ENCODE measurements at regions not wholly inside any gene's neighbourhood (a gene's known extent, or its start where the extent isn't known, plus 50 kb on each side); places are given as distances from the start of the nearest gene placed in this dataset.
"Not testable (repeated sequence)": the region's sequence is repeated elsewhere in the genome, so short reads cannot be mapped to it uniquely, and the experiment has no call there.

DNA sequence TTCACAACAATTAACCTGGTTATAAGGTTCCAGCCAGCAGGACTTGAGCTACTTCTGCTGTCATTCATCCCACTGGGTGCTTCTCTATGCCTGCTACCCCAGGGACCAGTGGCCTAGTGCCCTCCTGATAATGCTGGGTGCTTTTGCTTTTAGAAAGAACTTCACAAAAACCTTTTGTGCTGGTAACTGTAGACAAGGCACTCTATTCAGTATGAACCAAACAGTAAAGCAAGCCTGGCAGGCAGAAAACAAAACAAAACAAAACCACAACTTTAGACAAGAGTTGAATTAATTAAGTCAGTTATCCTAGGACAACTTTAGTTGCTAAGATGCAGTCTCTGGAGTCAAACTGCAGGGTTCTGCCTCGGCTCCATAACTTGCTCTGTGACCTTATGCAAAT, 61.9 kb upstream of the ADGRL2 start:
- no peak for DNase-seq (ENCODE audit: low read depth in 3 of 3, low spot score in 2 of 3)

DNA sequence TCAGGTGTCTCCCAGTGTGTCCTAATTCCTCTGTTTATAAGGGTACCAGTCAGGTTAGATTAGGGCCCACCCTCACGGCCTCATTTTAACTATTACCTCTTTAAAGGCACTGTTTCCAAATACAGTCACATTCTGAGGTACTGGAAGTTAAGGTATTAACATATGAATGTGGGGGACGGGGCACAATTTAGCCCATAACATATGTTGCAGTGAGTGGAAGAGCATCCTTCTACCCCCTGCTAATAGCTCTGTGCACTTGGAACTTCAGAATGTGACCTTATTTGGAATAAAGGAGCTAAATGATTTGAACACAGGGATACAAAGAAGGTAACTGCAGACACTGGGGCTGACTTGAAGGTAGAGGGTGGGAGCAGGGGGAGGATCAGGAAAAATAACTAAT, 67.3 kb upstream of the ADGRL2 start:
- DNase-seq (ENCODE audit: low read depth in 3 of 3, low spot score in 2 of 3): no peak

DNA sequence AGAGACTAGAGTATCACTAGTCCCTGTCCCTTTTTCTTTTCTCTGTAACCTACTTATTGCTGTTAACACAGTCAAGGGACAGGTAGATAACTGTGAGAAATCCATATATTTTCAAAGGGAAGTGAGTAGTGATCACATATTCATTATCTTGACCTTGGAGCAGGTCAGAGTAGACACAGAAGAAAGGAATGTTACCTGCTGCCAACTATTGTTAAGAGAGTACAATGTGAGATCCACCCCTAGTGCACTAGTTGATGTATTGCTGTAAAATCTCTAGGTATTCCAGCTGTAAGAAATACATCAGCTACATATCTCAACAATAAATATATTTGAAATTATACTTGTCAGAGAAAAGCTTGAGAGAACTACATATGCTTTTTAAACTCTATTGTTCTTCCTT, 68.7 kb upstream of the ADGRL2 start:
- no peak for DNase-seq (ENCODE audit: low read depth in 3 of 3, low spot score in 2 of 3)

DNA sequence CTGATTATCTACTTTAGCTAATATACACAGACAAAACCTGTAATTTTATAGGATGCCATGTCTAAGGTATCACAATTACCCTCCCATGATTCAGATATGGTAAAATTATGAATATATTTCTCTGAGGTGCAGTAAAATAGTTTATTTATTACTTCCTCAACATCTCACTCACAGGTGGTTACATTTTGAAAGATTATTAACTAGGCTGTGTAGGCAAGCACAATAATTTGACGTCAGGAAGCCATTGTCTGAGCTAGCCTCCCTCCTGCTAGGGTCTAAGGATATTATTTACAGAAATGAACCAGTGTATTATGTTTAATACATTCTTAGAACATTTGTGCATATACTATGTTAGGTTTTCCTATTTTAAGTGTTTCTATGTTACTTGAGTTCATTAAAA, 69.9 kb upstream of the ADGRL2 start:
- no peak for DNase-seq (ENCODE audit: low read depth in 3 of 3, low spot score in 2 of 3)

DNA sequence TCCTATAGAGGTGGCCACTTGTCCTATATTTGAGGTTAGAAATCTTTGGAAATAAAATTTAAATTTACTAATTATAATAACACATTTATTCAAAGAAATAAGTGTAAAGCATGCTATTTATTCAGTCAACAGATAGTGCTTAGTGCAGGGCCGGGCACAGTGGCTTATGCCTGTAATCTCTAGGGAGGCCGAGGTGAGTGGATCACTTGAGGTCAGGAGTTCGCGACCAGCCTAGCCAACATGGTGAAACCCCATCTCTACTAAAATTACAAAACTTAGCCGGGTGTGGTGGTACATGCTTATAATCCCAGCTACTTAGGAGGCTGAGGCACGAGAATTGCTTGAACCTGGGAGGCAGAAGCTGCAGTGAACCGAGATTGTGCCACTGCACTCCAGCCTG, 70.4 kb upstream of the ADGRL2 start:
- DNase-seq (ENCODE audit: low read depth in 3 of 3, low spot score in 2 of 3): not testable (repeated sequence)

DNA sequence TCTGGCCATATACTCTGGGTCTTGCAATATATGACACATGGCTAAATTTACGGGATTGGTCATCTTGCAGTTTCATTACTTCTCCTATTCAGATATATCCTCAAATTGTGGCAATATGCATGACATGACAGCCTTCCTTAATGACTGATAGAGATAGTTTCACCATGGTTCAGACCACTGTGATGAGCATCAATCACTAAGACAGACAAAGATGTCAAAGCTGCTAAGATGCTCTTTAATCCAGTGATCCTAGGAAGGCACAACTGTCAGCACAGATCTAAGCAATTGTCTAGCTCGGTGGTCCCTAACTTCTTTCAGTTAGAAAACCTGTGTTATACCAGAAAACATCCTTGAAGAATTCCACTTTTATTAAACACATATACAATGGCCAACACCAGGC, 70.9 kb upstream of the ADGRL2 start:
- no peak for DNase-seq (ENCODE audit: low read depth in 3 of 3, low spot score in 2 of 3)

DNA sequence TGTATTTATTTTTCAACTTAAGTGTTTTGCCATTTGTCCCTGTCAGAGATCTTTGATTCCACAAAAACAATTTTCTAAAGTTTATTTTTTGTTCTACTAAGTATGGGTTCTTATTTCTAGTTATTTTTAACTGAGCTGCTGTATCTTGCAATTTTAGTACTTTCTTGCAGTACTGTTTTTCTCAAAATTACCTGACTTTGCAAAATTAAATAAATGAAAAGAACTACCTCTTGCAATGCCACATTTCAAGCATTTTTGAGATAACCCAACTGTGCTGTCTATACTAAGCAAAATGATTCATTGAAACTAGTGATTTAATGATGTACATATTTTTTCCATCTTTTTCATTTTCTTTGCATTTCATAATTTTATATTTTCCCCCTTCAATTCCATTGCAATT, 71.5 kb upstream of the ADGRL2 start:
- no peak for DNase-seq (ENCODE audit: low read depth in 3 of 3, low spot score in 2 of 3)

DNA sequence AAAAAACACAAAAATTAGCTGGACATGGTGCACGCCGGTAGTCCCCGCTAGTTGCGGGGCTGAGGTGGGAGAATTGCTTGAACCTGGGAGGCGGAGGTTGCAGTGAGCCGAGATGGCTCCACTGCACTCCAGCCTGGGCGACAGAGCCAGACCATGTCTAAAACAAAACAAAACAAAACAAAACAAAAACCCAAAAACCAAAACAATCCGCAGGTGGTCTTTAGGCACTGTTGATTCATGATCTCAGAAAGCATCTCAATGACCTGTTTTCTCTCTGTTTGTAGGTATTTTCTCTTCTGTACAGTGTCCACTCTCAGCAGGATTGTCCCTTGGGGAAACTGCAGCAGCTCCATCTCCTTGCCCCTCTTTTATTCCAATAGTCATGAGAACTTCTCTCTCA, 74.9 kb upstream of the ADGRL2 start:
- DNase-seq (ENCODE audit: low read depth in 3 of 3, low spot score in 2 of 3): no peak

DNA sequence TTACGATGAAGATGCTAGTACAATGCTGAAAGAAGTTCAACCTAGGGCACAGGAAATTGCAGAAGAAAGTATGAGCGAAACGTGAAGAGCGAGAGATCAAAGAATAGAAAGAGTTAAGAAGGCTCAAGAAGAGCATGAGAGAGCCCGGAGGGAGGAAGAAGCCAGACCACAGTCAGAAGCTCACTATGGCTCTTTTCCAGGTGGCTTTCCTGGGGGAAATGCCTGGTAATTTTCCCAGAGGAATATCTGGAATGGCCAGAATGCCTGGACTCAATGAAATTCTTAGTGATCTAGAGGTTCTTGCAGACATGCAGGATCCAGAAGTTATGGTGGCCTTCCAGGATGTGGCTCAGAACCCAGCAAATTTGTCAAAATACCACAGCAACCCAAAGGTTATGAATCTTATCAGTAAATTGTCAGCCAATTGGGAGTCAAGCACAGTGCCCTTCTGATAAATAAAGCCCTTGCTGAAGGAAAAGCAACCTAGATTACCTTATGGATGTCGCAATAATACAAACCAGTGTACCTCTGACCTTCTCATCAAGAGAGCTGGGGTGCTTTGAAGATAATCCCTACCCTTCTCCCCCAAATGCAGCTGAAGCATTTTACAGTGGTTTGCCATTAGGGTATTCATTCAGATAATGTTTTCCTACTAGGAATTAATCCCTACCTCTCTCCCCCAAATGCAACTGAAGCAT, 78.0 kb upstream of the ADGRL2 start:
- not testable (repeated sequence) for DNase-seq (ENCODE audit: low read depth in 3 of 3, low spot score in 2 of 3)

DNA sequence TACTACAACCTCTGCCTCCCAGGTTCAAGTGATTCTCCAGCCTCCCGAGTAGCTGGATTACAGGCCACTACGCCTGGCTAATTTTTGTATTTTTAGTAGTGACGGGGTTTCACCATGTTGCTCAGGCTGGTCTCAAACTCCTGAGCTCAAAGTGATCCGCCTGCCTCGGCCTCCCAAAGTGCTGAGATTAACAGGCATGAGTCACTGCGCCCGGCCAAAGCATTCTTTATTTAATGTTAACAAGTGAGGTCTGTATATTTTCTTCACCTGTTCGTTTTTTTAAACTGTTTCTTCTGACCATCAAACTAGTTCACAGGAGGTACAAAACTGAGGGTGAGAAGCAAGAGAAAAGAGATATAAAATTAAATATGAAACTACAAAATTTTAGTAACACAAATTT, 80.5 kb upstream of the ADGRL2 start:
- DNase-seq (ENCODE audit: low read depth in 3 of 3, low spot score in 2 of 3): not testable (repeated sequence)

DNA sequence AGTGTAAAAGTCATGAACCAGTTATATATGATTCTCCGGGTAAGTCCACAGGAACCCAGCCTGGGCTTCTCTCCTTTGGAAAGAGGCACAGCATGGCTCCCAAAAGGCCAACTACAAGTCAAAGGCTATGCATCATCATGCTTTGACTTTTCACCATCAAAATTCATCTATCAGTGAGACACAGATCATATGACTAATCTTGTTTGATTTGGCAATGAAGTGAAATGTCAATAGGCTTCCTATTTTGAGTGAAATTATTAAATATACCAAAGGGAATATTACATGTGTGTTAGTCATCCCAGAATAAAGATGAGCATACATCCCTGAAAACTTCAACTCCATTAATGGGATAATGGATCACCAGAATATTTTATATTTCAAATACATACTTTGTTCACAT, 83.5 kb upstream of the ADGRL2 start:
- DNase-seq (ENCODE audit: low read depth in 3 of 3, low spot score in 2 of 3): no peak

DNA sequence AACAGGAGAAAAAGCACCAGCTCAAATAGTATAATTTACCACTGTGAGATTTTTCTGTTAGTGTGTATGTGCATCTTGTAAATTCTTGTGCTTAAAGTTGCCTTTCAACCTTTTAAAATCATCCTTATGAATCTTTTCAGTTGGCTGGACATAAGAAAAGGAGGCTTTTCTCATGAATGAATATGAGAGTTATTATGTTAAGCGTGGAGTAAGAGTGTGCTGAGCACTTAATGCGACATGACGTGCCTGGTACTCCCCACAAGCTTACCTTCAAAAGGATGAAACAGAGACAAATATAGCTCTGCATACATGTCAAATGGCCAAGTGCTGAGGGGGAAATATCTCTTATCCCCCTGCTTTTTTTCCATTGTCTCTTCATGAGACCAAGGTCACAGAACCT, 85.3 kb upstream of the ADGRL2 start:
- no peak for DNase-seq (ENCODE audit: low read depth in 3 of 3, low spot score in 2 of 3)

DNA sequence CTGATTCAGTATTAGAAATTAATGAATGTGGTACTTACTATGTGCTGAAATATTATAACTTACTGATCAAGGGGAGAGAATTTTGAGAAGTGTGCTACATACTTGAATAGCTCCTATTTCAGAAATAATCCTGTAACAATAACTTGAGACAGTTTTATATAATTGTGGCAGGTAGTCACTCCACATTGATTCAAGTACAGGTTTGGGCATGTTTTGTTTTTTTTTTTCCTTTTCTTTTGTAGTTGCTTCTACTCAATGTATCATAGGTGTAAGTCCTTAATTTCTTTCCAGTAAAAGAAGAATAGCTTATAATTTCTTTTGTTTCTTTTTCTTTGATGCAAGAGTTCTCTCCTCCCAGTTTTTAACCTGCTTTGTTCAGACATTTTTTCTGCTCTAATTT, 86.1 kb upstream of the ADGRL2 start:
- DNase-seq (ENCODE audit: low read depth in 3 of 3, low spot score in 2 of 3): no peak

DNA sequence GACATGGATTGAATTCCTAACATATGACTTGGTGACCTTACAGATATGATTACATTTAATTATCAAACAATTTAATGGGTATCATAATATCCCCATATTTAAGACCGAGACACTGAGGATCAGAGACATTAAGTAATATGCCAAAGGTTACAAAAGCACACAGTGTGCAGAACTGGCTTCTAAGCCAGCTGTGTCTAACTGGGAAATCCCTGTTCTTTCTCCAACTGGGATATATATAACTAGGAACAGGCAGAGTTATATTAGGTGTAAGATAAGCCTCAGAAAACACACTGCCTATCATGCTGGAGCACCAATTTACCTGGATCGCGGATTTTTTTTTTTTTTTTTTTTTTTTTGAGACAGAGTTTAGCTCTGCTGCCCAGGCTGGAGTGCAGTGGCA, 88.3 kb upstream of the ADGRL2 start:
- no peak for DNase-seq (ENCODE audit: low read depth in 3 of 3, low spot score in 2 of 3)

DNA sequence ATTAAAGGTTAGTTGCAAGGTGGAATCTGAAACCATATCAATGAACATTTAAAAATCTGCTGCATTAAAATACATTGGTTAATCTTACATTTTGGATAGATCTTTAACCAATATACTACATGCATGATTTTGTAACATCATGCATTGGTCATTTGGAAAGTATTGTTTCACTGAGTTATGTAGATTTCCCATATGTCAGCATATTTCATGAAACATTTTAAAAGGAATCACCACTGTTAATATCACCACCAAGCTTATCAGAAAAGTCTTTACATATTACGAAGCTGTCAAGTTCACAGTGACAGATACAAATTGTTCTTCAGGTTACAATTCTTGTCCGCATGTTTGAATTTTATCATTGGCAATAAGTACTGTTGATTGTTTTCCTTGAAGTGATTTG, 89.9 kb upstream of the ADGRL2 start:
- DNase-seq (ENCODE audit: low read depth in 3 of 3, low spot score in 2 of 3): no peak

DNA sequence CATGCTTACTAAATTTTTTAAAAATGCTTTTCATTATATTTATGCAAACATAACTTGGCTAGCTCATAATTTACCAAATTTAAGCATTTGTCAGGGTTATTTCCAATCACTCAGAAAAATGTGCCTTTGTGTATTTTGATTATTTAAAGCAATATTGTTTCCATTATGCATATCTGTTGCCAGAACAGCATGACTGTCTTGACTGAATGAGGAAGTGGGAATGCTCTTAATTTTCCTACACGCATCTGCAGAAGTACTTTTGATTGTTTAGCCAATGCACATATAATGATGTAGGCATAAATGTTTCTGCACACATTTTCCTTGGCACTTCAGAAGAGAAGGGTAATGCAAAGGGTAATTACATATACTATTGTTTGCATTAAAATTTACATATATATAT, 92.5 kb upstream of the ADGRL2 start:
- DNase-seq (ENCODE audit: low read depth in 3 of 3, low spot score in 2 of 3): no peak

DNA sequence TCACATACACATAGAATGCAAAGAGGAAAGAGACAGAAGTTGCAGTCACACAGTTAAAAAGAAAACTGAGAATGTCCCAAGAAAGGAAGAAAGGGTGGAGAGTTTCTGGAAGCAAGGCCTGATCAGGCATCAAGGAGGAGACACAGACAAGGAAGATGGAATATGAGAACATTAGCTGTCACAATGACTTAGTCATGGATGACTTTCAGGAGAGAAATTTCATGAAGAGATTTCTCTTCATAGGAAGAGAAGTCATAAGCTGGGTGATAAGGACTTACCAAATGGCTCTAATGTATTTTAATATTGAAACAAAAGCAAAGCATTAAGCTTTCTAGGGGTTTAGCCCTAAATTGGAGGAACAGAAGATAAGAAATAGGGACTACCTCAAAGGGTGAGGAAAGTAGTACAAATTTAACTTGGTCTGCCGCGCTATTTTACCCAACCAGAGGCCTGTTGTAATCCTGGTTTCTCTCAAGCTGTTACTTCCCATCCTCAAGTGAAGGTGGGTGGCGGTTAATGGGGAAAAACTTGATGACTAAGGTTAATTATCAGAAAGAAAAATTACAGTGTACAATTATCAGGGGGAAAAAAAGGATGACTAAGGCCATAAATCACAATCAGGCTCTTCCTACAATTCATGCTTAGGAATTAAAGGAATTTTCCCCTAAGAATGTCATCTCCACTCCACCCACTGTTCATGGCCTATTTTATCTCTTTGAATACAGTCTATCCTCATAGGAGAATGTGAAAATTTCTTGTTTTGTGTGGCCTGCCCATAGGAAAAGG, 93.9 kb upstream of the ADGRL2 start:
- DNase-seq (ENCODE audit: low read depth in 3 of 3, low spot score in 2 of 3): no peak

DNA sequence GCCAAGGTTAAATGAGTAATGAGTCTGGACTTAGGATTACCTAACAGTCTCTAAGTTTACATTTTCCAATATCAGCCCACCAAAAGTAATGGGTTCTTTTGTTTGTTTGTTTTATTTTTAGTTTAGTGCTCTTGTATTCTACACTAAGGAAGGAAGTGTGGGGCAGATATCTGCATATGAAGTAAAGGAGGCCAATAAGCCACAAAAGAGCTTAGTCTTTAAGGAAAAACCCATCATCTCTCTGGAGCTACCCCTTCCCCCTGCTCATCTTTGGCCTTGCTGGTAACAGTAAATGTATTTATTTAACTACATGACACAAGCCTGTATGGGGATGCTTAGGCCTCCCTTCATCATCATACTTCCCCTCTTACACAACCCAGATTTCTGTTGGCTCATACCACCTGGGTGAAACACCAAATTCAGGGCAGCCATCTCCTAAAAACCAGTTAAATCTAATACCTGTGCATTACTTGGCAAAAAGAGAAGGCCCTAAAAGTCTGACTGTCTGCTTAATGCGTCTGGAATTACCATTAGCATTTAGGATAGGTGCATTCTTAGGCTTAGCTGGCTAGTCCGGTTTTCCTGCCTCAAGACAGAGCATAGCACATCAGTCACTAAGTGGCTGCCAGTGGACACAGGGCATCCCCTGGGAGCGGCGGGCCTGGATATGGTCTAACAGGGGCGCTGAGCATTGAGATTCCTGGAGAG, 96.8 kb upstream of the ADGRL2 start:
- DNase-seq (ENCODE audit: low read depth in 3 of 3, low spot score in 2 of 3): no peak

DNA sequence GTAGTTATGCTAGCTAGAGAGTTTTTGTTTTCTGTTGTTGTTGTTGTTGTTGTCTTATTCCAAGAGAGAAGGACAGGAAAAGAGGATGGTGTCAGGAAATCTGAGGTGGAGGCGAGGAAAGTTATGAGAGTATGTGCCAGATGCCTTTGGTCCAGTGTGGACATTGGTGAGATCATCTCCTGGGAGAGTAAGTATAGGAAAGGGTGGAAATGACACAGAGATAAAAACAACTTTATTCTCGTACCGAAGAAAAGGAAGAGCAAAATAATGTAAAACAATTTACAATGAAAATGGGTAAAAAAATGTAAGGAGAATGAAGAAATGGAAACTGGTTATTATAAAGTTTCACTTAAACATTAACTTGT, 97.4 kb upstream of the ADGRL2 start:
- no peak for DNase-seq (ENCODE audit: low read depth in 3 of 3, low spot score in 2 of 3)

DNA sequence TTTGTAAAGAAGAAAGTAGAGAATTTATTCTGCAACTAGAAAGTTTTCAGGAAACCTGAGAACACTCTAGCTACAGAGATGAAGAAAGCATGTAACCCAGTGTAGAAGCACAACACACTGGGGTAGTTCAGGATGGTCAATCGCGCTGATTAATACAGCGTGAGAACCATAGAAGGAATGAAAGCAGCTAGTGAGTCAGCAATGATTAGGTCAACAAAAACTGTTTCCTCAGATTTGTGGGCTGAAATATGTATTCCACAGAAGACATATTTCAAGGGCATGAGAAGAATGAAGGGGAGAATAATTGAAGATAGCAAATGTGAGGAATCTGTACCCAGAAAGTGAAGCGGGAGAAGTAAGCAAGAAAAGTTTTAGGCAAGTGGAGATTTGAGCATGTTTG, 97.8 kb upstream of the ADGRL2 start:
- no peak for DNase-seq (ENCODE audit: low read depth in 3 of 3, low spot score in 2 of 3)

DNA sequence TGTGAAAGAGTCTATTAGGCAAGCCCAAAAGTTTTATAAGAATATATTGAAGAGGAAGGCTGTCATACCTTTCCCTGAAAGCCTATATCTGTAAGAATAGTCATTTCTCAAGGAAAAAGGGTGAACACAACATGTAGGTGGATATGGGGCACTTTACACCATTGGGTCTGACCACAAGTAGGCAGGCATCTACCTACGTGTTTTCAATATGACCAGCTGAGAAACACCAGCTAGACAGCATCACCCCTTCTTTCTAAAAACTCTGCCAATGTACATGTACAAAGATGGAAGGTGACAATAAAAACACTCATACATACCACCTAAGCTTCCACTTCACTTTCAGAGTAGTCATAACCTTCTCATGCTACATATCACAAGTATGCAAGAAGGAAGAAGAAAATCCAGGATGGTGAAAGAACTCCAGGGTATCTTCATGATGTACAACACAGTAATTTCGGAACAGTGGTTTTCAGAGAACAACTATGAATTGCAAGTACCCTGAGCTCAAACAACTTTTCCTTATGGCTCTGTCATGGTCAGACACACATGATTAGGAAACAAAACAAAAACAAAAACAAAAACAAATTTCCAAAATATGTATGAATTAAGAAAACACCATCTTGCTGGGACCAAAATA, 98.5 kb upstream of the ADGRL2 start:
- no peak for DNase-seq (ENCODE audit: low read depth in 3 of 3, low spot score in 2 of 3)

All from right renal cortex interstitium (tissue), 3 donors.